ENCODE measurements at regions not wholly inside any gene's neighbourhood (a gene's known extent, or its start where the extent isn't known, plus 50 kb on each side); places are given as distances from the start of the nearest gene placed in this dataset.

GRCh38 chr13:106678646-106679418 is 110.9 kb upstream of the ARGLU1 start:
- TF ChIP-seq CTCF (conservative IDR thresholded peaks at IDR 0.05; ENCODE audit: control insufficient read depth, insufficient read depth, low read depth, low read length): no peak
- no peak overlapping the region for H3K4me3 ChIP-seq (ENCODE audit: control insufficient read depth, low read depth, low read length)
- no peak for DNase-seq (ENCODE audit: low read depth)

DNA sequence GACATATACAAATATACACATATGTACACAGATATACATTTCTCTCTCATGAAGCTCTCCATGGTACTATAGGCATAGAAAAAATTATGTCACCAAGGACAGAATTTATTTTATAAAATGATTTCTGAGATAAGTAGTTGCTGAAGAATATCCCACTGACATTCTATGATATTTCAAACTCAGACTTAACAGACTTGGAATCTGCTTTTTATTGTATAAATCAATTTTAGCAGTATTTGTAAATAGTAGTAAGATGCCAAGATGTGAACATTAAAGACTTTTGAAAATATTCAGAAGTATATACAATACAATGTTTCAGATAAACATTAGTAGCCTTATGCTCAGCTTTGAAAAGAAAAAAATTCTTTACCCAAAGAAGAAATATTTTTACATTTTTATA is 107.4 kb upstream of the ARGLU1 start:
- DNase-seq (ENCODE audit: low read depth): no peak
- TF ChIP-seq CTCF (conservative IDR thresholded peaks at IDR 0.05; ENCODE audit: control insufficient read depth, insufficient read depth, low read depth, low read length): no peak
- H3K4me3 ChIP-seq (ENCODE audit: control insufficient read depth, low read depth, low read length): no peak overlapping the region

- no peak for DNase-seq (ENCODE audit: low read depth)
- no peak overlapping the region for H3K4me3 ChIP-seq (ENCODE audit: control insufficient read depth, low read depth, low read length)
- TF ChIP-seq CTCF (conservative IDR thresholded peaks at IDR 0.05; ENCODE audit: control insufficient read depth, insufficient read depth, low read depth, low read length): no peak
These were observed 93.0 kb upstream of the ARGLU1 start for GRCh38 chr13:106660746-106661625.

DNA sequence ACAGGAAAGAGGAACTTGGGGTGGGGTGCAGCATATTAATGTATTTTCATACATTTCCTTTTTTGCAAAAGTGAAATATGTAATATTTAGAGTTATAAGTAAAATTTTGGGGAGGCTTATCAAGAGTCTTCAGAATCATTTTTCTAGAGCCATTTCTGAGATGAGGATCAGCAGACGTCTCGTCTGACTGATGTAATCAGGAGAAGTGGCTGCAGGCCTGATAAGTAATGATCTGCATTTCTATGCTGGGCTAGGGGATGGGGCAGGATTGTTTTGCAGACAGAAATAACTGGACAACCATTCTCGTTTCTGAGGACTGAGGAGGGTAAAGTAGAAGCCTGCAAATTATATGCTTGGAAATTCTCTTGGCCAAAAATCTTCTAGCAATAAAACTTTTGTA is 89.2 kb upstream of the ARGLU1 start:
- no peak for DNase-seq (ENCODE audit: low read depth)

GRCh38 chr13:106656186-106656585 is 88.2 kb upstream of the ARGLU1 start:
- no peak for TF ChIP-seq CTCF (conservative IDR thresholded peaks at IDR 0.05; ENCODE audit: control insufficient read depth, insufficient read depth, low read depth, low read length)
- no peak for DNase-seq (ENCODE audit: low read depth)

More for the DNA sequence above, 89.2 kb upstream of the ARGLU1 start:
- no peak overlapping the region for H3K4me3 ChIP-seq (ENCODE audit: control insufficient read depth, low read depth, low read length)
- TF ChIP-seq CTCF (conservative IDR thresholded peaks at IDR 0.05; ENCODE audit: control insufficient read depth, insufficient read depth, low read depth, low read length): no peak

DNA sequence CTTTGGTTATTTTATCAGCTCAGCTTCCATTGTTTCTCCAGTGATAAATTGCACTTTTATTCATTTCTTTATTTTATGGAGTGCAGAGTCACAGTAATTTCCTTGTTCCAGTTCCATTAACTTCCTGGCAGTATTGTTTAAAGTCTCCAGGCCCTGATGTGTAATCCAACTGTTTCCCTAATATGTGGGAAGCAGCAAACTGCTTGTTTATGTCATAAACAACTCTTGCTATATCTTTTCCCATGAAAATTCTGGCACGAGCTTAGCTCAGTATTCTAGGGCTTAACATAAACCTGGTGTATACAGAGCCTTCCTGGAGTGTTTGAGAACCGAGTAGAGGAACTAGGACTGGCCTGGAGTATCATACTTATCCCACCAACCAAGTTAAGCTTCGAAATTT is 83.5 kb upstream of the ARGLU1 start:
- H3K4me3 ChIP-seq (ENCODE audit: control insufficient read depth, low read depth, low read length): no peak overlapping the region
- TF ChIP-seq CTCF (conservative IDR thresholded peaks at IDR 0.05; ENCODE audit: control insufficient read depth, insufficient read depth, low read depth, low read length): no peak
- DNase-seq (ENCODE audit: low read depth): no peak

More at GRCh38 chr13:106656186-106656585, 88.2 kb upstream of the ARGLU1 start:
- no peak overlapping the region for H3K4me3 ChIP-seq (ENCODE audit: control insufficient read depth, low read depth, low read length)

All from fibroblast of mammary gland (primary cell).